ENCODE measurements at regions not wholly inside any gene's neighbourhood (a gene's known extent, or its start where the extent isn't known, plus 50 kb on each side); places are given as distances from the start of the nearest gene placed in this dataset.
"Not testable (repeated sequence)": the region's sequence is repeated elsewhere in the genome, so short reads cannot be mapped to it uniquely, and the experiment has no call there.

DNA sequence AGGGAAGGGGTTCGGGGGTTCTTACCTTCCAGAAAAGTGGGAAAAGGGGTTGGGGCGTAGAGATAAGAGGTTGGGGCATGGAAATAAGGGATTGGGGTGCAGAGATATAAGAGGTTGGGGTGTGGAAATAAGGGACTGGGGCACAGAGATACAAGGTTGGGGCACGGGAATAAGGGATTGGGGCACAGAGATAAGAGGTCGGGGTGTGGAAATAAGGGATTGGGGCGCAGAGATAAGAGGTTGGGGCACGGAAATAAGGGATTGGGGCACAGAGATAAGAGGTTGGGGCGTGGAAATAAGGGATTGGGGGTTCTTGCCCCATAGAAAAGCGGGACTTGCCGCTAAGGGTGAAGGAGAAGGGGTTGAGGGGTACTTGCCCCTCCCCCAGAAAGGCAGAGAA is 183.9 kb downstream of the CD83 start:
- DNase-seq; in situ Hi-C loops (cut with HindIII; ENCODE audit: low pct_ligation_motif_present, low sequenced_read_pairs); H3K36me3 ChIP-seq (replicated peaks); H3K4me3 ChIP-seq (ENCODE audit: low read depth, low read length); H3K27ac ChIP-seq; H3K27me3 ChIP-seq (replicated peaks): not testable (repeated sequence)

DNA sequence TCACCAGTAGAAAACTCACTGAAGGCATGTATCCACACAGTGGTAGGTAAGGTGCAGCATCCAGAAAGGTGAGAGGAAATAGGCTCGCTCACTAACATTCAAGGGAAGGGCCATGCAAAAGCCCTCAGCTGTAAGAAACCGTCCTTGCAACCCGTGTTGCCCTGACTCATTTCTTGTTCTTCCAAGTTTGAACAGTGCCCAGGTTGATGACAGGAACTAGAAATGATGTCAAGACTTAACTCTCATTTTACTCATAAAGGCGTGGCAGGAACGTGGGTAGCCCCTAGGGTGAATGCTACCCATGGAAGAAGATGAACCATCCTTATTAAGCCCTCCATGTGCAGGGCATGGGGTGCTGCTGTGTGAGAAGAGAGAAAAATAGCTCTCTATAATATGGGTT is 187.6 kb downstream of the CD83 start:
- DNase-seq, result no peak
- TF ChIP-seq, protein P1, sequence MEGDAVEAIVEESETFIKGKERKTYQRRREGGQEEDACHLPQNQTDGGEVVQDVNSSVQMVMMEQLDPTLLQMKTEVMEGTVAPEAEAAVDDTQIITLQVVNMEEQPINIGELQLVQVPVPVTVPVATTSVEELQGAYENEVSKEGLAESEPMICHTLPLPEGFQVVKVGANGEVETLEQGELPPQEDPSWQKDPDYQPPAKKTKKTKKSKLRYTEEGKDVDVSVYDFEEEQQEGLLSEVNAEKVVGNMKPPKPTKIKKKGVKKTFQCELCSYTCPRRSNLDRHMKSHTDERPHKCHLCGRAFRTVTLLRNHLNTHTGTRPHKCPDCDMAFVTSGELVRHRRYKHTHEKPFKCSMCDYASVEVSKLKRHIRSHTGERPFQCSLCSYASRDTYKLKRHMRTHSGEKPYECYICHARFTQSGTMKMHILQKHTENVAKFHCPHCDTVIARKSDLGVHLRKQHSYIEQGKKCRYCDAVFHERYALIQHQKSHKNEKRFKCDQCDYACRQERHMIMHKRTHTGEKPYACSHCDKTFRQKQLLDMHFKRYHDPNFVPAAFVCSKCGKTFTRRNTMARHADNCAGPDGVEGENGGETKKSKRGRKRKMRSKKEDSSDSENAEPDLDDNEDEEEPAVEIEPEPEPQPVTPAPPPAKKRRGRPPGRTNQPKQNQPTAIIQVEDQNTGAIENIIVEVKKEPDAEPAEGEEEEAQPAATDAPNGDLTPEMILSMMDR (IDR thresholded peaks at IDR 0.05; ENCODE audit: low read depth, low read length, missing control alignments), result no peak
- Histone ChIP-seq H3K27me3 (replicated peaks) (no peaks in the 10 kb centered on the region), H3K4me3 (ENCODE audit: low read depth, low read length) (no peak overlapping the region), H3K36me3 (replicated peaks) (no peaks in the 10 kb centered on the region), H3K27ac (no peak overlapping the region)
- in situ Hi-C loops (cut with HindIII; ENCODE audit: low pct_ligation_motif_present, low sequenced_read_pairs), result no loop called here

DNA sequence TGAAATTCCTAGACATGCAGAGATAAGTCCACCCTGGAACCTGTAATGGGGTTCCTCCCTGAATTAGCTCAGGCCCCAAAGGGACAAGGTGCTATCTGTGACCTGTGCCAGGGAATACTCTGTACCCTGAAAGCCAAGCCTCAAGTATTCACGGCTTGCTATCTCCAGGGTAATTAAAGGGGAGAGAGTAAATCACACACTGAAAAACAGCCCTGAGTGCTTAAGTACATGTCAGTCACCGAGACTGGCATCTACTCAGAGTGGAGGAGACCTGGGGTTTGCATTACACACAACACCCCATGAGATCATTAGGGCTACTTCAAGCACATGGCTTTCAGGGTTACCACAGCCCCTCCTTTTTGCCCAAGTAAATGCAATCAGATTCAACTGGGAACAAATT is 188.1 kb downstream of the CD83 start:
- DNase-seq, result no peak
- Histone ChIP-seq H3K4me3 (ENCODE audit: low read depth, low read length) (no peak overlapping the region), H3K36me3 (replicated peaks) (no peaks in the 10 kb centered on the region), H3K27ac (no peak overlapping the region), H3K27me3 (replicated peaks) (no peaks in the 10 kb centered on the region)
- TF ChIP-seq, protein P1 (IDR thresholded peaks at IDR 0.05; ENCODE audit: low read depth, low read length, missing control alignments), result no peak
- in situ Hi-C loops (cut with HindIII; ENCODE audit: low pct_ligation_motif_present, low sequenced_read_pairs), result no loop called here

GRCh38 chr6:14306151-14306906 is 188.8 kb downstream of the CD83 start:
- Histone ChIP-seq H3K27ac (no peak overlapping the region), H3K27me3 (replicated peaks) (no peaks in the 10 kb centered on the region), H3K36me3 (replicated peaks) (no peaks in the 10 kb centered on the region), H3K4me3 (ENCODE audit: low read depth, low read length) (no peak overlapping the region)
- no peak for DNase-seq
- TF ChIP-seq, protein P1 (IDR thresholded peaks at IDR 0.05; ENCODE audit: low read depth, low read length, missing control alignments), result no peak
- in situ Hi-C loops (cut with HindIII; ENCODE audit: low pct_ligation_motif_present, low sequenced_read_pairs), result no loop called here

DNA sequence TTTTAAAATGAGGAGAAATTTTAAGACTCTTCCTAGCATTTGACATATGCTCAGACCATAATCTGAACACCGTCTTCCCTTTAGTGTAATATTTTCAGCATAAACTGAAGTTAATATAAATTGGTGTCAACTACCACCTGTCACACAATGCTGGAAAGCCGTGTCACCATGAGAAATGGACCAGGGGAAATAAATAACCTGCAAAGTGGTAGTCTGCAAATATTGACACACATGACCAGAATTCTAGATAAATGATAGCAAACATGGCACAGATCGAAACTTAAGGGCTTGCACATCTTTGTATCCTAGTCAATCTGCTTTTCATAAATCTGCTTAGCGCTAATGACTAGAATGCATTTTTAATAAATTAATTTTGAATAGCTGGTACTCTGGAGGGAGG is 191.9 kb downstream of the CD83 start:
- H3K36me3 ChIP-seq (replicated peaks), result no peaks in the 10 kb centered on the region
- H3K4me3 ChIP-seq (ENCODE audit: low read depth, low read length), result no peak overlapping the region
- TF ChIP-seq, protein P1 (IDR thresholded peaks at IDR 0.05; ENCODE audit: low read depth, low read length, missing control alignments), result no peak
- H3K27me3 ChIP-seq (replicated peaks), result no peaks in the 10 kb centered on the region
- in situ Hi-C loops (cut with HindIII; ENCODE audit: low pct_ligation_motif_present, low sequenced_read_pairs), result no loop called here
- H3K27ac ChIP-seq, result no peak overlapping the region
- no peak for DNase-seq

- no peak overlapping the region for H3K27ac ChIP-seq
- H3K27me3 ChIP-seq (replicated peaks), result no peaks in the 10 kb centered on the region
- H3K36me3 ChIP-seq (replicated peaks), result no peaks in the 10 kb centered on the region
- in situ Hi-C loops (cut with HindIII; ENCODE audit: low pct_ligation_motif_present, low sequenced_read_pairs), result no loop called here
- no peak overlapping the region for H3K4me3 ChIP-seq (ENCODE audit: low read depth, low read length)
- TF ChIP-seq, protein P1 (IDR thresholded peaks at IDR 0.05; ENCODE audit: low read depth, low read length, missing control alignments), result no peak
- DNase-seq, result no peak
Observed at GRCh38 chr6:14309951-14310445, 192.4 kb downstream of the CD83 start.
